ENCODE measurements at regions not wholly inside any gene's neighbourhood (a gene's known extent, or its start where the extent isn't known, plus 50 kb on each side); places are given as distances from the start of the nearest gene placed in this dataset.

GRCh38 chr4:67019686-67020437 lies 525.4 kb downstream of the CENPC start:
- Histone ChIP-seq H3K36me3 (ENCODE audit: control insufficient read depth in 2 of 2, extremely low read depth in 1 of 2, insufficient read depth in 1 of 2, low read length in 1 of 2) (no peaks in the 10 kb centered on the region), H3K4me3 (ENCODE audit: control insufficient read depth in 1 of 2, extremely low read depth in 1 of 2, low read length in 1 of 2) (no peak overlapping the region), H3K9me3 (no peaks in the 10 kb centered on the region), H3K4me1 (ENCODE audit: control insufficient read depth in 1 of 2, extremely low read depth in 1 of 2, insufficient read depth in 2 of 2, low read length in 2 of 2) (no peaks in the 10 kb centered on the region), H3K27ac (ENCODE audit: low read length) (no peak overlapping the region), H3K27me3 (replicated peaks in 1 of 2; ENCODE audit: control insufficient read depth in 2 of 2, extremely low read depth in 1 of 2, insufficient read depth in 2 of 2, low read length in 1 of 2) (no peaks in the 10 kb centered on the region)
- no peak for DNase-seq
- no peaks in the 10 kb centered on the region for H3K27me3 Mint-ChIP-seq
- H3K36me3 Mint-ChIP-seq: no peaks in the 10 kb centered on the region
- CTCF ChIA-PET: no interaction called here
- no peak for ATAC-seq (replicated peaks in 1 of 4)
- POLR2A ChIA-PET: no interaction called here
- peaks cover 6 to 19% (median 17%) of the 10 kb centered on the region in 3 donors for H3K9me3 Mint-ChIP-seq
- no peak overlapping the region for H3K27ac Mint-ChIP-seq
- H3K4me3 Mint-ChIP-seq: no peak overlapping the region
- no peaks in the 10 kb centered on the region for H3K4me1 Mint-ChIP-seq
- no CpG with 5 or more reads among the region's 3 CpGs for WGBS (ENCODE audit: insufficient coverage)

GRCh38 chr4:67014592-67014991 lies 530.7 kb downstream of the CENPC start:
- DNase-seq (no peak), ATAC-seq (replicated peaks in 1 of 4) (no peak)
- Histone ChIP-seq H3K4me3 (ENCODE audit: control insufficient read depth in 1 of 2, extremely low read depth in 1 of 2, low read length in 1 of 2) (no peak overlapping the region), H3K36me3 (ENCODE audit: control insufficient read depth in 2 of 2, extremely low read depth in 1 of 2, insufficient read depth in 1 of 2, low read length in 1 of 2) (no peaks in the 10 kb centered on the region), H3K27me3 (replicated peaks in 1 of 2; ENCODE audit: control insufficient read depth in 2 of 2, extremely low read depth in 1 of 2, insufficient read depth in 2 of 2, low read length in 1 of 2) (no peaks in the 10 kb centered on the region), H3K27ac (ENCODE audit: low read length) (no peak overlapping the region), H3K9me3 (no peaks in the 10 kb centered on the region), H3K4me1 (ENCODE audit: control insufficient read depth in 1 of 2, extremely low read depth in 1 of 2, insufficient read depth in 2 of 2, low read length in 2 of 2) (no peaks in the 10 kb centered on the region)
- CTCF ChIA-PET: no interaction called here
- H3K27ac Mint-ChIP-seq: no peak overlapping the region
- POLR2A ChIA-PET: no interaction called here
- H3K9me3 Mint-ChIP-seq: peaks cover 8 to 20% (median 19%) of the 10 kb centered on the region in 3 donors
- H3K36me3 Mint-ChIP-seq: no peaks in the 10 kb centered on the region
- H3K4me3 Mint-ChIP-seq: no peak overlapping the region
- H3K27me3 Mint-ChIP-seq: no peaks in the 10 kb centered on the region
- 83% methylated on average over 4 of the region's 4 CpGs for WGBS (ENCODE audit: insufficient coverage)
- no peaks in the 10 kb centered on the region for H3K4me1 Mint-ChIP-seq

DNA sequence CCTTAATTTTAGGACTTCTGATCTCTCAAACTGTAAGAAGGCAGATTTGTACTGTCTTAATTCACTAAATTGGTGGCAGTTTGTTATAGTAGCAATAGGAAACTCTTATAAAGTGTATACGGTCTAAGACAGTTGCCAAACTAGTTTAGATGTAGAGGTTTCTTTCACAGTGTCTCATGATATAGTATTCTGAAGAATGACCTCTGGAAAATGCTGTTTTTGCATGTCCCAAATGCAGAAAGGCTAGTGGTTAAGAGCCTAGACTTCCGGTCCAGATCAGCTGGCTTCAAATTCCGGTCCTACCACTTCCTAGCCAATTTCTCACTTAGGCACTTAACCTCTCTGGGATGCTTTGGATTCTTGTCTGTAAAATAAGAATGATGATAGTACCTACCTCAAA lies 538.5 kb downstream of the CENPC start:
- ChIA-PET CTCF (no interaction called here), POLR2A (no interaction called here)
- Histone ChIP-seq H3K9me3 (no peaks in the 10 kb centered on the region), H3K36me3 (ENCODE audit: control insufficient read depth in 2 of 2, extremely low read depth in 1 of 2, insufficient read depth in 1 of 2, low read length in 1 of 2) (no peaks in the 10 kb centered on the region), H3K4me1 (ENCODE audit: control insufficient read depth in 1 of 2, extremely low read depth in 1 of 2, insufficient read depth in 2 of 2, low read length in 2 of 2) (no peaks in the 10 kb centered on the region), H3K27ac (ENCODE audit: low read length) (no peak overlapping the region), H3K4me3 (ENCODE audit: control insufficient read depth in 1 of 2, extremely low read depth in 1 of 2, low read length in 1 of 2) (no peak overlapping the region), H3K27me3 (replicated peaks in 1 of 2; ENCODE audit: control insufficient read depth in 2 of 2, extremely low read depth in 1 of 2, insufficient read depth in 2 of 2, low read length in 1 of 2) (no peaks in the 10 kb centered on the region)
- H3K36me3 Mint-ChIP-seq: no peaks in the 10 kb centered on the region
- DNase-seq (no peak), ATAC-seq (replicated peaks in 1 of 4) (no peak)
- 86% methylated on average over 1 of the region's 3 CpGs for WGBS (ENCODE audit: insufficient coverage)
- H3K27me3 Mint-ChIP-seq: no peaks in the 10 kb centered on the region
- H3K4me3 Mint-ChIP-seq: no peak overlapping the region
- no peak overlapping the region for H3K27ac Mint-ChIP-seq
- H3K9me3 Mint-ChIP-seq: peaks cover 7 to 12% (median 10%) of the 10 kb centered on the region in 3 donors
- H3K4me1 Mint-ChIP-seq: no peaks in the 10 kb centered on the region

DNA sequence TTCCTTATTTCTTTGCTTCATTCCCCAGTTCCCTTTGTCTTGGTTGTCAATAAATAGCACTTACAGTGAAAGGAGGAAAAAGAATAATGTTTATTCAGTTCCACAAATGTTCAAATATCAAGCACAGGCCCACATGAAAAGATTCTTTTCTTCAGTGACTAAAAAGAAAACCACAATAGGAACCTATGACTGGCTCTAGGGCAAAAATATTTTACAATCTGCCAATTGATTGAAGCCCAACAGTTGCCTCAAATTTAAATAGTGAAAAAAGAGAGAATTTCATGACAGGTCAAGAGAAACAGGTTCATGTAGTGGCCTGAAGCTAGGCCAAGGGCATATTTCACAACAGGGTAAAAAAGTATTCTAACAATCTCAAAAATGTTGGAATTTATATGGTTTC lies 553.8 kb downstream of the CENPC start:
- CTCF ChIA-PET: no interaction called here
- Histone ChIP-seq H3K36me3 (ENCODE audit: control insufficient read depth in 2 of 2, extremely low read depth in 1 of 2, insufficient read depth in 1 of 2, low read length in 1 of 2) (no peaks in the 10 kb centered on the region), H3K4me3 (ENCODE audit: control insufficient read depth in 1 of 2, extremely low read depth in 1 of 2, low read length in 1 of 2) (no peak overlapping the region), H3K9me3 (no peaks in the 10 kb centered on the region), H3K27ac (ENCODE audit: low read length) (no peak overlapping the region), H3K27me3 (replicated peaks in 1 of 2; ENCODE audit: control insufficient read depth in 2 of 2, extremely low read depth in 1 of 2, insufficient read depth in 2 of 2, low read length in 1 of 2) (no peaks in the 10 kb centered on the region), H3K4me1 (ENCODE audit: control insufficient read depth in 1 of 2, extremely low read depth in 1 of 2, insufficient read depth in 2 of 2, low read length in 2 of 2) (no peaks in the 10 kb centered on the region)
- ATAC-seq (replicated peaks in 1 of 4) (no peak), DNase-seq (no peak)
- POLR2A ChIA-PET: no interaction called here
- Mint-ChIP-seq H3K4me1 (no peaks in the 10 kb centered on the region), H3K27ac (no peak overlapping the region), H3K4me3 (no peak overlapping the region), H3K9me3 (peaks cover 12 to 19% (median 14%) of the 10 kb centered on the region in 3 donors), H3K27me3 (no peaks in the 10 kb centered on the region), H3K36me3 (no peaks in the 10 kb centered on the region)

GRCh38 chr4:66974665-66975064 lies 570.6 kb downstream of the CENPC start:
- no CpG with 5 or more reads among the region's 2 CpGs for WGBS (ENCODE audit: insufficient coverage)

DNA sequence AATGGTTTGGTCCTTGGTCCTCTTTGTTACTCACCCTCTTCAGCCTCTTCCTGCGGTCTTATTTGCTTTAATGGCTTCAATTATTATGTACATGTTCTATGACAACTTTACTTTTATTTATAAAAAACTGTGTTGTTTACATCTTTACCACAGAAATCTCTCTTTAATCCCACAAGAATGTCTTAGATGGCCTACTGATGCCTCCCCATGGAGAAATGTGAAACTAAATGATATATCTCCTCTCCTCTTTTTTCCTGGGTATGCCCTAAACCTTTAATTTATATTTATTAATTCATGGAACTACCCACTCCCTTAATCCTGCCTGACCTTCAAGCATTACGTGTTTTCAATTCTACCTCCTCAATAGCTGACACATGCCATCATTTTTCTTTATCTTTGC lies 573.2 kb downstream of the CENPC start:
- Histone ChIP-seq H3K9me3 (no peaks in the 10 kb centered on the region), H3K4me3 (ENCODE audit: control insufficient read depth in 1 of 2, extremely low read depth in 1 of 2, low read length in 1 of 2) (no peak overlapping the region), H3K27me3 (replicated peaks in 1 of 2; ENCODE audit: control insufficient read depth in 2 of 2, extremely low read depth in 1 of 2, insufficient read depth in 2 of 2, low read length in 1 of 2) (no peaks in the 10 kb centered on the region), H3K36me3 (ENCODE audit: control insufficient read depth in 2 of 2, extremely low read depth in 1 of 2, insufficient read depth in 1 of 2, low read length in 1 of 2) (no peaks in the 10 kb centered on the region), H3K27ac (ENCODE audit: low read length) (no peak overlapping the region), H3K4me1 (ENCODE audit: control insufficient read depth in 1 of 2, extremely low read depth in 1 of 2, insufficient read depth in 2 of 2, low read length in 2 of 2) (no peaks in the 10 kb centered on the region)
- ChIA-PET CTCF (no interaction called here), POLR2A (no interaction called here)
- Mint-ChIP-seq H3K27ac (no peak overlapping the region), H3K4me3 (no peak overlapping the region), H3K36me3 (no peaks in the 10 kb centered on the region), H3K9me3 (peaks cover 2 to 23% (median 5%) of the 10 kb centered on the region in 3 donors), H3K27me3 (no peaks in the 10 kb centered on the region), H3K4me1 (no peaks in the 10 kb centered on the region)
- WGBS (ENCODE audit: insufficient coverage): 88% methylated on average over 1 of the region's 2 CpGs
- DNase-seq (no peak), ATAC-seq (replicated peaks in 1 of 4) (no peak)

More at GRCh38 chr4:66974665-66975064, 570.6 kb downstream of the CENPC start:
- DNase-seq: no peak
- Mint-ChIP-seq H3K36me3 (no peaks in the 10 kb centered on the region), H3K9me3 (peaks cover 2 to 23% (median 5%) of the 10 kb centered on the region in 3 donors), H3K27ac (no peak overlapping the region), H3K27me3 (no peaks in the 10 kb centered on the region), H3K4me3 (no peak overlapping the region), H3K4me1 (no peaks in the 10 kb centered on the region)
- Histone ChIP-seq H3K36me3 (ENCODE audit: control insufficient read depth in 2 of 2, extremely low read depth in 1 of 2, insufficient read depth in 1 of 2, low read length in 1 of 2) (no peaks in the 10 kb centered on the region), H3K4me1 (ENCODE audit: control insufficient read depth in 1 of 2, extremely low read depth in 1 of 2, insufficient read depth in 2 of 2, low read length in 2 of 2) (no peaks in the 10 kb centered on the region), H3K9me3 (no peaks in the 10 kb centered on the region), H3K27me3 (replicated peaks in 1 of 2; ENCODE audit: control insufficient read depth in 2 of 2, extremely low read depth in 1 of 2, insufficient read depth in 2 of 2, low read length in 1 of 2) (no peaks in the 10 kb centered on the region), H3K4me3 (ENCODE audit: control insufficient read depth in 1 of 2, extremely low read depth in 1 of 2, low read length in 1 of 2) (no peak overlapping the region), H3K27ac (ENCODE audit: low read length) (no peak overlapping the region)
- ChIA-PET CTCF (no interaction called here), POLR2A (no interaction called here)
- no peak for ATAC-seq (replicated peaks in 1 of 4)

- Histone ChIP-seq H3K4me3 (ENCODE audit: control insufficient read depth in 1 of 2, extremely low read depth in 1 of 2, low read length in 1 of 2) (no peak overlapping the region), H3K27ac (ENCODE audit: low read length) (no peak overlapping the region), H3K4me1 (ENCODE audit: control insufficient read depth in 1 of 2, extremely low read depth in 1 of 2, insufficient read depth in 2 of 2, low read length in 2 of 2) (no peaks in the 10 kb centered on the region), H3K27me3 (replicated peaks in 1 of 2; ENCODE audit: control insufficient read depth in 2 of 2, extremely low read depth in 1 of 2, insufficient read depth in 2 of 2, low read length in 1 of 2) (no peaks in the 10 kb centered on the region), H3K9me3 (no peaks in the 10 kb centered on the region), H3K36me3 (ENCODE audit: control insufficient read depth in 2 of 2, extremely low read depth in 1 of 2, insufficient read depth in 1 of 2, low read length in 1 of 2) (no peaks in the 10 kb centered on the region)
- DNase-seq (no peak), ATAC-seq (replicated peaks in 1 of 4) (no peak)
- Mint-ChIP-seq H3K4me1 (no peaks in the 10 kb centered on the region), H3K36me3 (no peaks in the 10 kb centered on the region), H3K9me3 (peaks cover 3 to 13% (median 7%) of the 10 kb centered on the region in 3 donors), H3K27ac (no peak overlapping the region), H3K4me3 (no peak overlapping the region), H3K27me3 (no peaks in the 10 kb centered on the region)
- POLR2A ChIA-PET: no interaction called here
- CTCF ChIA-PET: no interaction called here
- WGBS (ENCODE audit: insufficient coverage): no CpG with 5 or more reads among the region's 1 CpG
Observed at GRCh38 chr4:66964467-66964866, 580.8 kb downstream of the CENPC start.
